Fibroblast of pulmonary artery (primary cell): ENCODE measurements at regions not wholly inside any gene's neighbourhood (a gene's known extent, or its start where the extent isn't known, plus 50 kb on each side); places are given as distances from the start of the nearest gene placed in this dataset.

Experiments
- DNase-seq: peaks from one replicate; pipeline ENCODE4 v3.0.0-alpha.2; 2010; ENCODE audit warnings: low read depth
- H3K4me3 ChIP-seq: replicated peaks from 2 replicates; pipeline ENCODE4 v1.5.1; 2011; ENCODE audit warnings: low read depth, mild to moderate bottlenecking, control low read depth, low read length, moderate library complexity
- CTCF ChIP-seq: IDR thresholded peaks from 2 replicates; pipeline ENCODE4 v1.5.1; 2011; ENCODE audit warnings: mild to moderate bottlenecking, control low read depth, low read length, inconsistent platforms; ENCODE audit errors: missing control alignments

GRCh38 chr1:38258085-38258627 is 211.6 kb upstream of the POU3F1 start:
- no peak overlapping the region for H3K4me3 ChIP-seq
- no peak for DNase-seq
- TF ChIP-seq CTCF, result no peak

- no peak for TF ChIP-seq CTCF
- H3K4me3 ChIP-seq, result no peak overlapping the region
- no peak for DNase-seq
Observed at GRCh38 chr1:38257374-38257773, 210.8 kb upstream of the POU3F1 start.

- no peak for TF ChIP-seq CTCF
- H3K4me3 ChIP-seq, result no peak overlapping the region
- DNase-seq, result no peak
Observed at GRCh38 chr1:38256072-38256471, 209.5 kb upstream of the POU3F1 start.

GRCh38 chr1:38253314-38253713 is 206.7 kb upstream of the POU3F1 start:
- no peak overlapping the region for H3K4me3 ChIP-seq
- no peak for TF ChIP-seq CTCF
- DNase-seq, result no peak

- no peak for DNase-seq
- H3K4me3 ChIP-seq, result no peak overlapping the region
- TF ChIP-seq CTCF, result no peak
Observed at GRCh38 chr1:38250356-38250755, 203.8 kb upstream of the POU3F1 start.

GRCh38 chr1:38249001-38249400 is 202.4 kb upstream of the POU3F1 start:
- no peak overlapping the region for H3K4me3 ChIP-seq
- no peak for DNase-seq
- no peak for TF ChIP-seq CTCF
